SK-N-SH (cell line): ENCODE measurements at regions not wholly inside any gene's neighbourhood (a gene's known extent, or its start where the extent isn't known, plus 50 kb on each side); places are given as distances from the start of the nearest gene placed in this dataset.

Experiments
- CTCF ChIA-PET: fragments of 300-600, 350-600 bp; formaldehyde crosslinking; extraction: SDS; loops from one replicate; lab custom pipeline; 2021; lab: Yijun Ruan, JAX
- POLR2A ChIA-PET: fragments of 350-600 bp; sonication (Branson Sonifier 250); formaldehyde crosslinking; extraction: SDS; loops from one replicate; lab custom pipeline; 2020; ENCODE audit warnings: antibody characterized with exemption, inconsistent platforms; lab: Yijun Ruan, JAX
- DNase-seq: peaks from one replicate; pipeline ENCODE4 v3.0.0; 2012
- H2AFZ ChIP-seq: fragments of 200-600 bp; sonication (generic); 2 replicates; pipeline ENCODE4 v1.8.1; 2016; ENCODE audit warnings: antibody characterized with exemption, mild to moderate bottlenecking, low read depth
- H3F3A ChIP-seq: fragments of 200-600 bp; sonication (generic); replicated peaks from 2 replicates; pipeline ENCODE3; 2016; ENCODE audit warnings: antibody characterized with exemption, mild to moderate bottlenecking; ENCODE audit not compliant: insufficient read depth
- H3K27ac ChIP-seq, 2 experiments: fragments of 200-500 bp in 1 of 2; fragments of 200-600 bp in 1 of 2; sonication (Bioruptor generic) in 1 of 2; sonication (generic), shearing (Covaris generic) in 1 of 2; 2 replicates each; pipeline versions ENCODE4 v1.5.1 to v1.6.1; 2014 to 2016; ENCODE audit warnings: low read depth in 2 of 2, inconsistent platforms in 1 of 2, low read length in 1 of 2, mild to moderate bottlenecking in 1 of 2, mixed read lengths in 1 of 2
- H3K27me3 ChIP-seq: fragments of 200-600 bp; sonication (generic), shearing (Covaris generic); 2 replicates; pipeline ENCODE4 v1.6.1; 2016; ENCODE audit warnings: mixed run types; ENCODE audit not compliant: insufficient read depth
- H3K36me3 ChIP-seq, 2 experiments: fragments of 200-500 bp in 1 of 2; fragments of 200-600 bp in 1 of 2; sonication (Bioruptor generic) in 1 of 2; sonication (generic) in 1 of 2; replicated peaks in 1 of 2; 2 replicates each; pipeline versions ENCODE3 to v1.5.1; 2014 to 2016; ENCODE audit warnings: low read length in 1 of 2, mild to moderate bottlenecking in 1 of 2; ENCODE audit not compliant: insufficient read depth in 2 of 2, control insufficient read depth in 1 of 2
- H3K4me1 ChIP-seq, 2 experiments: fragments of 200-500 bp in 1 of 2; fragments of 200-600 bp in 1 of 2; sonication (Bioruptor generic) in 1 of 2; sonication (generic), shearing (Covaris generic) in 1 of 2; 2 replicates each; pipeline versions ENCODE4 v1.5.1 to v1.6.1; 2014 to 2016; ENCODE audit warnings: low read depth in 1 of 2, low read length in 1 of 2, mixed run types in 1 of 2; ENCODE audit not compliant: insufficient read depth in 2 of 2, control insufficient read depth in 1 of 2
- H3K4me2 ChIP-seq: fragments of 200-600 bp; sonication (generic), shearing (Covaris generic); 2 replicates; pipeline ENCODE4 v1.6.1; 2017; ENCODE audit warnings: mixed run types
- H3K4me3 ChIP-seq, 2 experiments: fragments of 200-500 bp in 1 of 2; fragments of 200-600 bp in 1 of 2; sonication (Bioruptor generic) in 1 of 2; sonication (generic), shearing (Covaris generic) in 1 of 2; 2 replicates each; pipeline versions ENCODE4 v1.5.1 to v1.8.1; 2014 to 2016; ENCODE audit warnings: low read depth in 2 of 2, inconsistent platforms in 1 of 2, low read length in 1 of 2, mild to moderate bottlenecking in 1 of 2, mixed read lengths in 1 of 2, moderate library complexity in 1 of 2
- H3K79me2 ChIP-seq: fragments of 200-600 bp; sonication (generic); 2 replicates; pipeline ENCODE4 v1.8.1; 2017; ENCODE audit warnings: mild to moderate bottlenecking; ENCODE audit not compliant: insufficient read depth
- H3K9ac ChIP-seq: fragments of 200-600 bp; sonication (generic); 2 replicates; pipeline ENCODE4 v1.6.1; 2017; ENCODE audit warnings: mixed run types
- H3K9me2 ChIP-seq: fragments of 200-600 bp; sonication (generic); 2 replicates; pipeline ENCODE4 v1.6.1; 2017; ENCODE audit warnings: mixed run types
- H3K9me3 ChIP-seq: fragments of 200-600 bp; sonication (generic); 2 replicates; pipeline ENCODE4 v1.6.1; 2017; ENCODE audit warnings: mixed run types, mild to moderate bottlenecking, moderate library complexity
- H4K20me1 ChIP-seq: fragments of 200-600 bp; sonication (generic); 2 replicates; pipeline ENCODE4 v1.6.1; 2017; ENCODE audit warnings: mild to moderate bottlenecking, mixed run types; ENCODE audit not compliant: insufficient read depth
- CHD2 ChIP-seq: fragments of 150-350 bp; IDR thresholded peaks from 2 replicates; pipeline ENCODE4 v1.6.1; 2018; ENCODE audit warnings: low read length; ENCODE audit not compliant: partially characterized antibody
- ELF1 ChIP-seq: IDR thresholded peaks from 2 replicates; pipeline ENCODE4 v1.4.0; 2012
- FOXM1 ChIP-seq: IDR thresholded peaks from 2 replicates; pipeline ENCODE4 v1.4.0; 2012; ENCODE audit warnings: low read depth, mild to moderate bottlenecking
- GABPA ChIP-seq: IDR thresholded peaks from 2 replicates; pipeline ENCODE4 v1.4.0; 2012; ENCODE audit warnings: low read depth, mild to moderate bottlenecking
- IRF3 ChIP-seq: fragments of 150-350 bp; IDR thresholded peaks from 2 replicates; pipeline ENCODE4 v1.6.1; 2016; ENCODE audit warnings: mild to moderate bottlenecking, low read depth, low read length
- MEF2A ChIP-seq: IDR thresholded peaks from 2 replicates; pipeline ENCODE4 v1.4.0; 2012; ENCODE audit warnings: low read depth, borderline replicate concordance
- NRF1 ChIP-seq: IDR thresholded peaks from 2 replicates; pipeline ENCODE4 v1.6.1; 2012; ENCODE audit warnings: low read depth, mild to moderate bottlenecking, low read length
- PBX3 ChIP-seq: IDR thresholded peaks from 2 replicates; pipeline ENCODE4; 2012
- RAD21 ChIP-seq: IDR thresholded peaks from 2 replicates; pipeline ENCODE4 v1.6.1; 2012; ENCODE audit warnings: mild to moderate bottlenecking, low read length
- SIN3A ChIP-seq: IDR thresholded peaks from 2 replicates; pipeline ENCODE4 v1.6.1; 2012; ENCODE audit warnings: low read depth, mild to moderate bottlenecking, low read length, moderate library complexity, borderline replicate concordance
- SMC3 ChIP-seq: IDR thresholded peaks from 2 replicates; pipeline ENCODE4 v1.6.1; 2012; ENCODE audit warnings: low read depth, low read length, improper control_type of control experiment
- TAF1 ChIP-seq: IDR thresholded peaks from 2 replicates; pipeline ENCODE4 v1.6.1; 2012; ENCODE audit warnings: low read depth, mild to moderate bottlenecking, low read length, moderate library complexity, borderline replicate concordance
- TCF12 ChIP-seq: IDR thresholded peaks from 2 replicates; pipeline ENCODE4 v1.4.0; 2012
- YY1 ChIP-seq: IDR thresholded peaks from 2 replicates; pipeline ENCODE4 v1.4.0; 2012; ENCODE audit warnings: low read depth, mild to moderate bottlenecking
- WGBS: methylation state at CpG from one replicate; pipeline ENCODE4 v1.1.6; 2017; ENCODE audit warnings: low lambda C conversion rate; 5-methylcytosine and 5-hydroxymethylcytosine counted together

- Histone ChIP-seq H3K27ac (no peak overlapping the region), H3F3A (no peaks in the 10 kb centered on the region), H3K9me2 (no peaks in the 10 kb centered on the region), H3K9ac (no peak overlapping the region), H3K4me1 (no peaks in the 10 kb centered on the region), H3K4me3 (no peak overlapping the region), H3K4me2 (no peak overlapping the region), H3K36me3 (no peaks in the 10 kb centered on the region), H2AFZ (no peak overlapping the region), H3K9me3 (no peaks in the 10 kb centered on the region), H3K79me2 (no peaks in the 10 kb centered on the region), H4K20me1 (no peaks in the 10 kb centered on the region), H3K27me3 (no peaks in the 10 kb centered on the region)
- TF ChIP-seq FOXM1, result no peak
- no peak for TF ChIP-seq TCF12
- POLR2A ChIA-PET, result no interaction called here
- no peak for DNase-seq
- WGBS, result 70% methylated on average over 2 of the region's 2 CpGs
- CTCF ChIA-PET, result no interaction called here
Measured at GRCh38 chr5:91478096-91478495, 95.0 kb upstream of the ARRDC3 start.

GRCh38 chr5:91477408-91477807 lies 94.3 kb upstream of the ARRDC3 start:
- no peaks in the 10 kb centered on the region for H3K79me2 ChIP-seq
- no peak overlapping the region for H3K4me3 ChIP-seq
- H3F3A ChIP-seq, result no peaks in the 10 kb centered on the region
- H3K9me2 ChIP-seq, result no peaks in the 10 kb centered on the region
- no peak overlapping the region for H3K27ac ChIP-seq
- TF ChIP-seq RAD21 (no peak), SIN3A (no peak), YY1 (no peak), SMC3 (no peak), IRF3 (no peak), TAF1 (no peak), MEF2A (no peak), CHD2 (no peak), ELF1 (no peak), NRF1 (no peak), TCF12 (no peak), PBX3 (no peak), GABPA (no peak)
- no peaks in the 10 kb centered on the region for H3K9me3 ChIP-seq
- no peak for DNase-seq
- CTCF ChIA-PET, result interaction anchor here (1.0 kb wide), 1 partner anchor 17 kb away, joined by 3 read pairs; no protein-coding TSS in a partner anchor
- H3K9ac ChIP-seq, result no peak overlapping the region
- 82% methylated on average over 3 of the region's 3 CpGs for WGBS
- no peaks in the 10 kb centered on the region for H3K27me3 ChIP-seq
- POLR2A ChIA-PET, result no interaction called here
- H3K4me2 ChIP-seq, result no peak overlapping the region
- H3K4me1 ChIP-seq, result no peaks in the 10 kb centered on the region
- H4K20me1 ChIP-seq, result no peaks in the 10 kb centered on the region
- H2AFZ ChIP-seq, result no peak overlapping the region
- no peaks in the 10 kb centered on the region for H3K36me3 ChIP-seq
